ENCODE measurements at regions not wholly inside any gene's neighbourhood (a gene's known extent, or its start where the extent isn't known, plus 50 kb on each side); places are given as distances from the start of the nearest gene placed in this dataset.

GRCh38 chr2:12809526-12809925 lies 92.8 kb downstream of the TRIB2 start:
- TF ChIP-seq TFDP2 (CRISPR knock-in tag; IDR thresholded peaks at IDR 0.05) (no peak), E2F1 (CRISPR knock-in tag; IDR thresholded peaks at IDR 0.05) (no peak), TRAFD1 (CRISPR knock-in tag; IDR thresholded peaks at IDR 0.05; ENCODE audit: borderline replicate concordance) (no peak), NR2C2 (CRISPR knock-in tag; IDR thresholded peaks at IDR 0.05; ENCODE audit: borderline replicate concordance) (no peak), ZNF496 (CRISPR knock-in tag; IDR thresholded peaks at IDR 0.05; ENCODE audit: insufficient replicate concordance) (no peak), ZNF557 (CRISPR knock-in tag; IDR thresholded peaks at IDR 0.05) (no peak), MAZ (IDR thresholded peaks at IDR 0.05; ENCODE audit: borderline replicate concordance, low read depth, low read length) (no peak), MAZ (CRISPR knock-in tag; IDR thresholded peaks at IDR 0.05; ENCODE audit: low read depth) (no peak), FOXM1 (CRISPR knock-in tag; IDR thresholded peaks at IDR 0.05) (no peak), ZNF770 (CRISPR knock-in tag; IDR thresholded peaks at IDR 0.05) (no peak), KLF15 (CRISPR knock-in tag; IDR thresholded peaks at IDR 0.05; ENCODE audit: borderline replicate concordance) (no peak), TFDP1 (CRISPR knock-in tag; IDR thresholded peaks at IDR 0.05; ENCODE audit: borderline replicate concordance) (no peak), NBN (conservative IDR thresholded peaks at IDR 0.05) (no peak)
- POLR2A ChIA-PET: no interaction called here

More at GRCh38 chr2:12809526-12809925, 92.8 kb downstream of the TRIB2 start:
- Histone ChIP-seq H2AFZ (ENCODE audit: low read length) (no peak overlapping the region), H3K9me3 (ENCODE audit: low read length) (no peaks in the 10 kb centered on the region; the same call in none of the 2 replicates), H3K4me3 (replicated peaks in 1 of 3; ENCODE audit: insufficient read depth in 1 of 3, low read depth in 2 of 3, low read length in 3 of 3) (no peak overlapping the region), H3K4me1 (ENCODE audit: insufficient read depth, low read length) (no peaks in the 10 kb centered on the region), H3K27ac (ENCODE audit: extremely low read length, insufficient read depth, low read length) (no peak overlapping the region), H3K4me2 (ENCODE audit: low read depth, low read length) (no peak overlapping the region), H4K20me1 (ENCODE audit: insufficient read depth, low read length) (no peaks in the 10 kb centered on the region), H3K9ac (ENCODE audit: insufficient read depth, low read depth, low read length) (no peak overlapping the region), H3K27me3 (ENCODE audit: control insufficient read depth in 1 of 2, insufficient read depth in 2 of 2, low read length in 2 of 2) (no peaks in the 10 kb centered on the region), H3K36me3 (replicated peaks in 1 of 2; ENCODE audit: control insufficient read depth in 1 of 2, insufficient read depth in 2 of 2, low read length in 2 of 2) (no peaks in the 10 kb centered on the region), H3K79me2 (ENCODE audit: insufficient read depth, low read length) (no peaks in the 10 kb centered on the region)
- intact Hi-C loops (cut with micrococcal nuclease; ENCODE audit: unreplicated experiment): no loop called here
- DNase-seq (ENCODE audit: low spot score): no peak
- no TSS peak for BruUV-seq (replicated peaks)
- ATAC-seq: no peak
- CTCF ChIA-PET (ENCODE audit: low intra/inter-chr PET ratio, low total read pairs): no interaction called here
- WGBS (ENCODE audit: low lambda C conversion rate): 17% methylated on average over 4 of the region's 4 CpGs
- no peak for FAIRE-seq
- in situ Hi-C loops (cut with HindIII; ENCODE audit: extremely low pct_ligation_motif_present, low pct_unique_long_range_greater_than_20kb): no loop called here

Data from HepG2 (cell line).